Astrocyte (in vitro differentiated cells and primary cell): ENCODE measurements at regions not wholly inside any gene's neighbourhood (a gene's known extent, or its start where the extent isn't known, plus 50 kb on each side); places are given as distances from the start of the nearest gene placed in this dataset.
"Not testable (repeated sequence)": the region's sequence is repeated elsewhere in the genome, so short reads cannot be mapped to it uniquely, and the experiment has no call there.

ENCODE experiments used
- DNase-seq: peaks from one replicate; pipeline ENCODE4 v3.0.0-alpha.2; 2010; ENCODE audit warnings: low read depth
- FAIRE-seq: peaks from 2 replicates; lab custom pipeline; 2011; peaks lifted over from hg19 to GRCh38; lab: Jason Lieb, UNC
- H2AFZ ChIP-seq: 2 replicates; pipeline ENCODE4 v1.6.0; 2012; ENCODE audit warnings: low read depth, low read length, inconsistent platforms
- H3K27ac ChIP-seq: 2 replicates; pipeline ENCODE4 v1.5.1; 2011; ENCODE audit warnings: low read depth, low read length, inconsistent platforms
- H3K27me3 ChIP-seq: 2 replicates; pipeline ENCODE4 v1.6.0; 2011; ENCODE audit warnings: low read length, inconsistent platforms; ENCODE audit not compliant: insufficient read depth
- H3K36me3 ChIP-seq: 2 replicates; pipeline ENCODE4 v1.5.1; 2011; ENCODE audit warnings: low read length, inconsistent platforms; ENCODE audit not compliant: insufficient read depth
- H3K4me1 ChIP-seq: 2 replicates; pipeline ENCODE4 v1.5.1; 2011; ENCODE audit warnings: low read length, inconsistent platforms; ENCODE audit not compliant: insufficient read depth
- H3K4me2 ChIP-seq: 2 replicates; pipeline ENCODE4 v1.6.0; 2012; ENCODE audit warnings: low read length, inconsistent platforms
- H3K4me3 ChIP-seq: 2 replicates; pipeline ENCODE4 v1.5.1; 2011; ENCODE audit warnings: low read depth, mild to moderate bottlenecking, low read length, inconsistent platforms; ENCODE audit not compliant: insufficient read depth
- H3K79me2 ChIP-seq: 2 replicates; pipeline ENCODE4 v1.6.0; 2012; ENCODE audit warnings: mild to moderate bottlenecking, low read length, inconsistent platforms; ENCODE audit not compliant: insufficient read depth
- H3K9ac ChIP-seq: 2 replicates; pipeline ENCODE4 v1.6.0; 2012; ENCODE audit warnings: mild to moderate bottlenecking, low read length, inconsistent platforms
- H3K9me3 ChIP-seq: 2 replicates; pipeline ENCODE4 v1.5.1; 2012; ENCODE audit warnings: low read depth, mild to moderate bottlenecking, low read length, inconsistent platforms; ENCODE audit not compliant: insufficient read depth
- H4K20me1 ChIP-seq: 2 replicates; pipeline ENCODE4 v1.6.0; 2012; ENCODE audit warnings: low read length, inconsistent platforms; ENCODE audit not compliant: insufficient read depth
- H3K27ac Mint-ChIP-seq: one replicate; pipeline ENCODE4 v1.8.0; 2021; ENCODE audit warnings: mild to moderate bottlenecking, mixed read lengths; ENCODE audit not compliant: unreplicated experiment
- H3K27me3 Mint-ChIP-seq: one replicate; pipeline ENCODE4 v1.8.0; 2021; ENCODE audit warnings: low read depth, mixed read lengths; ENCODE audit not compliant: unreplicated experiment
- H3K36me3 Mint-ChIP-seq: one replicate; pipeline ENCODE4 v1.8.0; 2021; ENCODE audit warnings: low read depth, mixed read lengths; ENCODE audit not compliant: unreplicated experiment
- H3K4me1 Mint-ChIP-seq: one replicate; pipeline ENCODE4 v1.8.0; 2021; ENCODE audit warnings: low read depth, mixed read lengths; ENCODE audit not compliant: unreplicated experiment
- H3K4me3 Mint-ChIP-seq: one replicate; pipeline ENCODE4 v1.8.0; 2021; ENCODE audit warnings: mild to moderate bottlenecking, moderate library complexity, mixed read lengths; ENCODE audit not compliant: unreplicated experiment
- H3K9me3 Mint-ChIP-seq: one replicate; pipeline ENCODE4 v1.8.0; 2021; ENCODE audit warnings: mild to moderate bottlenecking, mixed read lengths; ENCODE audit not compliant: unreplicated experiment
- CTCF ChIP-seq: IDR thresholded peaks from 2 replicates; pipeline ENCODE4 v1.5.1; 2011; ENCODE audit warnings: low read depth, mild to moderate bottlenecking, inconsistent platforms, low read length, moderate library complexity; ENCODE audit not compliant: insufficient read depth
- EZH2 ChIP-seq: IDR thresholded peaks from 2 replicates; pipeline ENCODE4 v1.6.1; 2012; ENCODE audit warnings: mild to moderate bottlenecking, low read length, inconsistent platforms; ENCODE audit not compliant: insufficient read depth

- no peak for DNase-seq
- H3K27ac ChIP-seq = no peak overlapping the region
- FAIRE-seq = no peak
- H3K4me2 ChIP-seq = no peak overlapping the region
- no peaks in the 10 kb centered on the region for H3K9me3 Mint-ChIP-seq
- no peaks in the 10 kb centered on the region for H3K27me3 ChIP-seq
- H3K4me1 Mint-ChIP-seq = no peaks in the 10 kb centered on the region
- no peaks in the 10 kb centered on the region for H3K36me3 ChIP-seq
- H3K4me1 ChIP-seq = no peaks in the 10 kb centered on the region
- TF ChIP-seq CTCF (no peak), EZH2 (no peak)
- no peak overlapping the region for H3K27ac Mint-ChIP-seq
- H3K9me3 ChIP-seq = no peaks in the 10 kb centered on the region
- H3K36me3 Mint-ChIP-seq = no peaks in the 10 kb centered on the region
- H3K79me2 ChIP-seq = no peaks in the 10 kb centered on the region
- H3K4me3 ChIP-seq = no peak overlapping the region
- H2AFZ ChIP-seq = no peak overlapping the region
- no peak overlapping the region for H3K4me3 Mint-ChIP-seq
- H3K9ac ChIP-seq = no peak overlapping the region
- H4K20me1 ChIP-seq = no peaks in the 10 kb centered on the region
- peaks cover 13% of the 10 kb centered on the region for H3K27me3 Mint-ChIP-seq
Observed at GRCh38 chr2:130286983-130287655, 55.6 kb upstream of the IMP4 start.

GRCh38 chr2:130283341-130283869 lies 59.3 kb upstream of the IMP4 start:
- not testable (repeated sequence) for H3K36me3 Mint-ChIP-seq, H3K4me3 ChIP-seq, H3K4me3 Mint-ChIP-seq, H4K20me1 ChIP-seq, H3K4me2 ChIP-seq, H3K4me1 ChIP-seq, DNase-seq, H3K27me3 ChIP-seq, H3K79me2 ChIP-seq, H3K4me1 Mint-ChIP-seq, FAIRE-seq, H3K36me3 ChIP-seq, H2AFZ ChIP-seq, H3K27ac Mint-ChIP-seq, H3K9me3 ChIP-seq, H3K9me3 Mint-ChIP-seq, H3K27ac ChIP-seq, H3K9ac ChIP-seq
- peaks cover 11% of the 10 kb centered on the region for H3K27me3 Mint-ChIP-seq

- not testable (repeated sequence) for H3K4me2 ChIP-seq, H3K27me3 Mint-ChIP-seq, H3K9ac ChIP-seq, H3K4me3 Mint-ChIP-seq, H3K27ac Mint-ChIP-seq, H3K27ac ChIP-seq, FAIRE-seq, DNase-seq, H3K4me1 Mint-ChIP-seq, H3K27me3 ChIP-seq, H3K4me1 ChIP-seq, H3K36me3 Mint-ChIP-seq, H3K36me3 ChIP-seq, H4K20me1 ChIP-seq, H2AFZ ChIP-seq, H3K4me3 ChIP-seq, H3K9me3 ChIP-seq, H3K9me3 Mint-ChIP-seq, H3K79me2 ChIP-seq
Observed at GRCh38 chr2:130279551-130279950, 63.1 kb upstream of the IMP4 start.

GRCh38 chr2:130268333-130268732 lies 70.1 kb upstream of the TUBA3E start:
- not testable (repeated sequence) for H3K4me3 ChIP-seq, H3K9me3 ChIP-seq, DNase-seq, H2AFZ ChIP-seq, H3K79me2 ChIP-seq, H3K9ac ChIP-seq, FAIRE-seq, H3K36me3 ChIP-seq, H3K4me2 ChIP-seq, H3K4me3 Mint-ChIP-seq, H3K4me1 Mint-ChIP-seq, H3K27ac Mint-ChIP-seq, H4K20me1 ChIP-seq, H3K27ac ChIP-seq, H3K4me1 ChIP-seq, H3K27me3 ChIP-seq, H3K36me3 Mint-ChIP-seq
- H3K27me3 Mint-ChIP-seq = peaks cover 11% of the 10 kb centered on the region
- peaks cover 11% of the 10 kb centered on the region for H3K9me3 Mint-ChIP-seq

- not testable (repeated sequence) for FAIRE-seq
Observed at GRCh38 chr2:130267572-130267971, 69.3 kb upstream of the TUBA3E start.

More at GRCh38 chr2:130267572-130267971, 69.3 kb upstream of the TUBA3E start:
- not testable (repeated sequence) for H3K4me1 ChIP-seq, H3K4me3 Mint-ChIP-seq, H3K9me3 ChIP-seq, H3K4me1 Mint-ChIP-seq, H3K27ac ChIP-seq, DNase-seq, H3K36me3 Mint-ChIP-seq, H3K27ac Mint-ChIP-seq, H3K4me3 ChIP-seq, H4K20me1 ChIP-seq, H2AFZ ChIP-seq, H3K27me3 ChIP-seq, H3K79me2 ChIP-seq, H3K36me3 ChIP-seq, H3K9ac ChIP-seq, H3K4me2 ChIP-seq
- peaks cover 15% of the 10 kb centered on the region for H3K27me3 Mint-ChIP-seq
- peaks cover 11% of the 10 kb centered on the region for H3K9me3 Mint-ChIP-seq
